ENCODE measurements at regions not wholly inside any gene's neighbourhood (a gene's known extent, or its start where the extent isn't known, plus 50 kb on each side); places are given as distances from the start of the nearest gene placed in this dataset.

DNA sequence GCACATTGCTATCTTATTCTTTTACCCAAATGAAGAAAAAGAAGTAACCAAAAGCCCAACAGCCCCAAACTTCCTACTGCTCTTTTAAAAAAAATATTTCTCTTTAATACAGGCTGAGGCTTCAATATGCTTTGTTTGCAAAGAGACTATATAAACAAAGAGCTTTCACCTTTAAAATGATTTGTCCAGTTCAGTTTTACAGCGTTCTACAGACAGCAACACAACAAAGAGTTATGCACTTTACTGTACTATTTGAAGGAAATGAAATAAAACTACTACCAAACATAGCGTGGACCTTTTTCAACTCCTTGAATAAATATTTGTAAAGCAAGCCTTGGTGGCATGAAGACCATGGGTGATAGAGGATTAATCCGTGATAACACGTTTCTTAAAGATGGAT is 151.2 kb downstream of the FGF9 start:
- DNase-seq (ENCODE audit: low read depth in 2 of 2): no peak
- Histone ChIP-seq H2AFZ (ENCODE audit: low read length) (no peak overlapping the region), H3K4me3 (replicated peaks in 1 of 4; ENCODE audit: control extremely low read depth in 1 of 4, insufficient read depth in 1 of 4, low read depth in 3 of 4, low read length in 4 of 4) (no peak overlapping the region), H3K27me3 (ENCODE audit: control insufficient read depth, insufficient read depth, low read length) (no peaks in the 10 kb centered on the region), H3K9me3 (ENCODE audit: control insufficient read depth, insufficient read depth, low read depth, low read length) (no peaks in the 10 kb centered on the region), H3K4me2 (ENCODE audit: extremely low read depth, insufficient read depth, low read length) (no peak overlapping the region), H3K36me3 (ENCODE audit: control insufficient read depth, insufficient read depth, low read length) (no peaks in the 10 kb centered on the region), H3K4me1 (ENCODE audit: control insufficient read depth, extremely low read depth, insufficient read depth, low read length) (no peaks in the 10 kb centered on the region), H3K79me2 (ENCODE audit: control insufficient read depth, insufficient read depth, low read length) (no peaks in the 10 kb centered on the region), H4K20me1 (ENCODE audit: control insufficient read depth, extremely low read depth, insufficient read depth, low read length) (no peaks in the 10 kb centered on the region), H3K27ac (ENCODE audit: insufficient read depth, low read length) (no peak overlapping the region), H3K9ac (ENCODE audit: insufficient read depth, low read length) (no peak overlapping the region)
- TF ChIP-seq, protein P1, sequence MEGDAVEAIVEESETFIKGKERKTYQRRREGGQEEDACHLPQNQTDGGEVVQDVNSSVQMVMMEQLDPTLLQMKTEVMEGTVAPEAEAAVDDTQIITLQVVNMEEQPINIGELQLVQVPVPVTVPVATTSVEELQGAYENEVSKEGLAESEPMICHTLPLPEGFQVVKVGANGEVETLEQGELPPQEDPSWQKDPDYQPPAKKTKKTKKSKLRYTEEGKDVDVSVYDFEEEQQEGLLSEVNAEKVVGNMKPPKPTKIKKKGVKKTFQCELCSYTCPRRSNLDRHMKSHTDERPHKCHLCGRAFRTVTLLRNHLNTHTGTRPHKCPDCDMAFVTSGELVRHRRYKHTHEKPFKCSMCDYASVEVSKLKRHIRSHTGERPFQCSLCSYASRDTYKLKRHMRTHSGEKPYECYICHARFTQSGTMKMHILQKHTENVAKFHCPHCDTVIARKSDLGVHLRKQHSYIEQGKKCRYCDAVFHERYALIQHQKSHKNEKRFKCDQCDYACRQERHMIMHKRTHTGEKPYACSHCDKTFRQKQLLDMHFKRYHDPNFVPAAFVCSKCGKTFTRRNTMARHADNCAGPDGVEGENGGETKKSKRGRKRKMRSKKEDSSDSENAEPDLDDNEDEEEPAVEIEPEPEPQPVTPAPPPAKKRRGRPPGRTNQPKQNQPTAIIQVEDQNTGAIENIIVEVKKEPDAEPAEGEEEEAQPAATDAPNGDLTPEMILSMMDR (conservative IDR thresholded peaks at IDR 0.05 in 1 of 2, IDR thresholded peaks at IDR 0.05 in 1 of 2; ENCODE audit: low read depth in 1 of 2, low read length in 2 of 2): no peak
- no peak for TF ChIP-seq EZH2 (IDR thresholded peaks at IDR 0.05; ENCODE audit: low read length, missing control alignments)

DNA sequence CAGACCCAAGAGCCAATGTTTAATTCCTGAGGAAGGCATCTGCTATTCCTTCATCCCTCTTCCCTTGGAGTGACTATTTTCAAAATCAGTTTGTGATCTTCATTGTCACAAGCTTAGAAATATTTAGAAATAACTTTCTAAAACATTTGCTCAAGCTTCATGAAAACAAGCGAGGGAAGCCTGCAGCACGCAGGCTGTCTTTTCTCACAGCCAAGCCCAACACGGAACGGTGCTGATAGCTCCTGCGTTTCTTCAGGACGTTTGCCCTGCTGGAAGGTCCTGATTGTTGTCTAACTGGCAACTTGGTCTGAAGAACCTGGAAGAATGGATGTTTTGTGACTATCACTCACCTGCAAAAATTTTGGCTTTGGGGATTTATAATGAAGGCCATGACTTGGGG is 152.5 kb downstream of the FGF9 start:
- Histone ChIP-seq H3K36me3 (ENCODE audit: control insufficient read depth, insufficient read depth, low read length) (no peaks in the 10 kb centered on the region), H4K20me1 (ENCODE audit: control insufficient read depth, extremely low read depth, insufficient read depth, low read length) (no peaks in the 10 kb centered on the region), H3K4me2 (ENCODE audit: extremely low read depth, insufficient read depth, low read length) (no peak overlapping the region), H3K9ac (ENCODE audit: insufficient read depth, low read length) (no peak overlapping the region), H3K4me1 (ENCODE audit: control insufficient read depth, extremely low read depth, insufficient read depth, low read length) (no peaks in the 10 kb centered on the region), H3K27me3 (ENCODE audit: control insufficient read depth, insufficient read depth, low read length) (no peaks in the 10 kb centered on the region), H3K4me3 (replicated peaks in 1 of 4; ENCODE audit: control extremely low read depth in 1 of 4, insufficient read depth in 1 of 4, low read depth in 3 of 4, low read length in 4 of 4) (no peak overlapping the region), H3K9me3 (ENCODE audit: control insufficient read depth, insufficient read depth, low read depth, low read length) (no peaks in the 10 kb centered on the region), H3K79me2 (ENCODE audit: control insufficient read depth, insufficient read depth, low read length) (no peaks in the 10 kb centered on the region), H2AFZ (ENCODE audit: low read length) (no peak overlapping the region), H3K27ac (ENCODE audit: insufficient read depth, low read length) (no peak overlapping the region)
- TF ChIP-seq, protein P1 (conservative IDR thresholded peaks at IDR 0.05 in 1 of 2, IDR thresholded peaks at IDR 0.05 in 1 of 2; ENCODE audit: low read depth in 1 of 2, low read length in 2 of 2): no peak
- TF ChIP-seq EZH2 (IDR thresholded peaks at IDR 0.05; ENCODE audit: low read length, missing control alignments): no peak
- DNase-seq (ENCODE audit: low read depth in 2 of 2): no peak

DNA sequence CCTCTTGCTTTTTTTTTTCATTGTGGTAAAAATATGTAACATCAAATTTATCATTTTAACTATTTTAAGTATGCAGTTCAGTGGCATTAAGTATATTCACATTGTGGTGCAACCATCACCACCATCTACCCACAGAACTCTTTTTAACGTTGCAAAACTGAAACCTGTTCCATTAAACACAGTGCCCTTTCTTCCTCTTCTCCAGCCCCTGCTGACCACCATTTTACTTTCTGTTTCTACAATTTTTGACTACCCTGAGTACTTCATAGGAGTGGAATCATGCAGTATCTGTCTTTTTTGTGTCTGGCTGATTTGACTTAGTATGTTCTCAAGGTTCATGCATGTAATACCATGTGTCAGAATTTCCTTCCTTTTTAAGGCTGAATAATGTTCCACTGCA is 153.1 kb downstream of the FGF9 start:
- no peaks in the 10 kb centered on the region for H4K20me1 ChIP-seq (ENCODE audit: control insufficient read depth, extremely low read depth, insufficient read depth, low read length)
- TF ChIP-seq EZH2 (IDR thresholded peaks at IDR 0.05; ENCODE audit: low read length, missing control alignments): no peak
- TF ChIP-seq, protein P1 (conservative IDR thresholded peaks at IDR 0.05 in 1 of 2, IDR thresholded peaks at IDR 0.05 in 1 of 2; ENCODE audit: low read depth in 1 of 2, low read length in 2 of 2): no peak
- no peak overlapping the region for H3K4me3 ChIP-seq (replicated peaks in 1 of 4; ENCODE audit: control extremely low read depth in 1 of 4, insufficient read depth in 1 of 4, low read depth in 3 of 4, low read length in 4 of 4)
- DNase-seq (ENCODE audit: low read depth in 2 of 2): no peak
- H3K79me2 ChIP-seq (ENCODE audit: control insufficient read depth, insufficient read depth, low read length): no peaks in the 10 kb centered on the region
- H2AFZ ChIP-seq (ENCODE audit: low read length): no peak overlapping the region
- no peak overlapping the region for H3K27ac ChIP-seq (ENCODE audit: insufficient read depth, low read length)
- no peak overlapping the region for H3K9ac ChIP-seq (ENCODE audit: insufficient read depth, low read length)
- H3K9me3 ChIP-seq (ENCODE audit: control insufficient read depth, insufficient read depth, low read depth, low read length): no peaks in the 10 kb centered on the region
- H3K36me3 ChIP-seq (ENCODE audit: control insufficient read depth, insufficient read depth, low read length): no peaks in the 10 kb centered on the region
- H3K4me2 ChIP-seq (ENCODE audit: extremely low read depth, insufficient read depth, low read length): no peak overlapping the region
- H3K4me1 ChIP-seq (ENCODE audit: control insufficient read depth, extremely low read depth, insufficient read depth, low read length): no peaks in the 10 kb centered on the region
- no peaks in the 10 kb centered on the region for H3K27me3 ChIP-seq (ENCODE audit: control insufficient read depth, insufficient read depth, low read length)
